ENCODE measurements at regions not wholly inside any gene's neighbourhood (a gene's known extent, or its start where the extent isn't known, plus 50 kb on each side); places are given as distances from the start of the nearest gene placed in this dataset.
"Not testable (repeated sequence)": the region's sequence is repeated elsewhere in the genome, so short reads cannot be mapped to it uniquely, and the experiment has no call there.

- TF ChIP-seq CTCF (IDR thresholded peaks at IDR 0.05; ENCODE audit: insufficient read depth, low read depth, low read length, missing control alignments): no peak
- DNase-seq (ENCODE audit: low read depth): no peak
Observed at GRCh38 chr18:57890266-57890665, 87.2 kb upstream of the ATP8B1 start.

GRCh38 chr18:57889841-57890240 lies 86.7 kb upstream of the ATP8B1 start:
- H3K4me3 ChIP-seq (ENCODE audit: low read length): no peak overlapping the region
- TF ChIP-seq CTCF (IDR thresholded peaks at IDR 0.05; ENCODE audit: insufficient read depth, low read depth, low read length, missing control alignments): no peak
- DNase-seq (ENCODE audit: low read depth): no peak

More at GRCh38 chr18:57890266-57890665, 87.2 kb upstream of the ATP8B1 start:
- H3K4me3 ChIP-seq (ENCODE audit: low read length): no peak overlapping the region

GRCh38 chr18:57887543-57888383 lies 84.6 kb upstream of the ATP8B1 start:
- DNase-seq (ENCODE audit: low read depth): no peak
- no peak overlapping the region for H3K4me3 ChIP-seq (ENCODE audit: low read length)
- TF ChIP-seq CTCF (IDR thresholded peaks at IDR 0.05; ENCODE audit: insufficient read depth, low read depth, low read length, missing control alignments): no peak

GRCh38 chr18:57885931-57886330 lies 82.8 kb upstream of the ATP8B1 start:
- TF ChIP-seq CTCF (IDR thresholded peaks at IDR 0.05; ENCODE audit: insufficient read depth, low read depth, low read length, missing control alignments): no peak
- H3K4me3 ChIP-seq (ENCODE audit: low read length): no peak overlapping the region
- DNase-seq (ENCODE audit: low read depth): peak; percentile 76

GRCh38 chr18:57882465-57882864 lies 79.3 kb upstream of the ATP8B1 start:
- no peak for DNase-seq (ENCODE audit: low read depth)
- no peak for TF ChIP-seq CTCF (IDR thresholded peaks at IDR 0.05; ENCODE audit: insufficient read depth, low read depth, low read length, missing control alignments)
- no peak overlapping the region for H3K4me3 ChIP-seq (ENCODE audit: low read length)

GRCh38 chr18:57881818-57882413 lies 78.8 kb upstream of the ATP8B1 start:
- H3K4me3 ChIP-seq (ENCODE audit: low read length): no peak overlapping the region
- peak; percentile 98 for TF ChIP-seq CTCF (IDR thresholded peaks at IDR 0.05; ENCODE audit: insufficient read depth, low read depth, low read length, missing control alignments)
- peak; percentile 85 for DNase-seq (ENCODE audit: low read depth)

GRCh38 chr18:57879924-57880323 lies 76.8 kb upstream of the ATP8B1 start:
- not testable (repeated sequence) for H3K4me3 ChIP-seq (ENCODE audit: low read length); DNase-seq (ENCODE audit: low read depth)
